Epithelial cell of esophagus (primary cell): ENCODE measurements at regions not wholly inside any gene's neighbourhood (a gene's known extent, or its start where the extent isn't known, plus 50 kb on each side); places are given as distances from the start of the nearest gene placed in this dataset.
A peak's percentile ranks its signal among the peaks of the same experiment; 100 is the strongest.

Experiments used
- DNase-seq: peaks from one replicate; pipeline ENCODE4 v3.0.0; 2010; ENCODE audit warnings: low read depth
- H3K4me3 ChIP-seq: 2 replicates; pipeline ENCODE4 v1.5.1; 2011; ENCODE audit warnings: mild to moderate bottlenecking, low read length, control low read depth
- TF ChIP-seq, protein P1 (sequence below): IDR thresholded peaks from 2 replicates; pipeline ENCODE4 v1.5.1; 2011; ENCODE audit warnings: low read depth, mild to moderate bottlenecking, low read length, control low read depth, inconsistent platforms; ENCODE audit not compliant: insufficient read depth; ENCODE audit errors: missing control alignments

DNA sequence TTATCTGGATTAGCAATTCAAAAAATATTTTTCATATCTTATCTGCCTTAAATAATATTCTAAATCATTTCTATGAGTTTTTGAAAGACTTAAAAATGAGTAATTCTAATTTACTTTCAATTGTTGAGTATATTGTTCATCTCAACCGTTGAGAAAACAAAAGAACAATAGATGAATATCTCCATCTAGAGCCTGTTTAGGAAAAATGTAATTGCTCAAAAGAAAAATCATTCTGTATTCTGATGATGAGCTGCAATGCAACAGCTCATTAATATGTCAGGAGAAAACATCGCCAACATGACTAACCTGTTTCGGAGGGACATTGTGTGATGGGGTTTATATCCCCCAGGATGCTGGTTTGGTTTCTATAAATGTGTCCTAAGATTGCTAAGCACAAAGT is 417.6 kb downstream of the SUCLG1 start:
- TF ChIP-seq, protein P1, sequence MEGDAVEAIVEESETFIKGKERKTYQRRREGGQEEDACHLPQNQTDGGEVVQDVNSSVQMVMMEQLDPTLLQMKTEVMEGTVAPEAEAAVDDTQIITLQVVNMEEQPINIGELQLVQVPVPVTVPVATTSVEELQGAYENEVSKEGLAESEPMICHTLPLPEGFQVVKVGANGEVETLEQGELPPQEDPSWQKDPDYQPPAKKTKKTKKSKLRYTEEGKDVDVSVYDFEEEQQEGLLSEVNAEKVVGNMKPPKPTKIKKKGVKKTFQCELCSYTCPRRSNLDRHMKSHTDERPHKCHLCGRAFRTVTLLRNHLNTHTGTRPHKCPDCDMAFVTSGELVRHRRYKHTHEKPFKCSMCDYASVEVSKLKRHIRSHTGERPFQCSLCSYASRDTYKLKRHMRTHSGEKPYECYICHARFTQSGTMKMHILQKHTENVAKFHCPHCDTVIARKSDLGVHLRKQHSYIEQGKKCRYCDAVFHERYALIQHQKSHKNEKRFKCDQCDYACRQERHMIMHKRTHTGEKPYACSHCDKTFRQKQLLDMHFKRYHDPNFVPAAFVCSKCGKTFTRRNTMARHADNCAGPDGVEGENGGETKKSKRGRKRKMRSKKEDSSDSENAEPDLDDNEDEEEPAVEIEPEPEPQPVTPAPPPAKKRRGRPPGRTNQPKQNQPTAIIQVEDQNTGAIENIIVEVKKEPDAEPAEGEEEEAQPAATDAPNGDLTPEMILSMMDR: no peak
- no peak for DNase-seq
- H3K4me3 ChIP-seq: no peak overlapping the region

DNA sequence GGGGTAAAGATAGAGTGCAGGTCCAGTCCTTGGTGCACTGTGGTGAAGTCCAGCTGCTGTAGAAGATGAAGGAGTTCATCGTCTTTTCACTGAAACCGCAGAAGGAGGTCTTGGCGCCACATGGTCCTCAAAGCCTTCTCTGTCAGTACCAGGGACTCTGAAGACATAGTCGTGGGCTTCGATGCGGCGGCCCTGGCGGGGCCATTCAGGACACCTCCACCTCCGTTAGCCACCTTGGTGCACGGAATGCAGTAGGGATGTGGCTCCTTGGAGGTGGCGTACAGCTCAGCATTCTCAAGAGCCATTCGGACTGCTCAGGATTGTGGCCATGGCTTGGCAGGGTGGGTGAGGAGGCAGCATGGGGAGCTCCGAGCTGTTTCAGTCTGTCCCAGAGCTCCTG is 418.8 kb downstream of the SUCLG1 start:
- TF ChIP-seq, protein P1: no peak
- no peak for DNase-seq
- H3K4me3 ChIP-seq: no peak overlapping the region

DNA sequence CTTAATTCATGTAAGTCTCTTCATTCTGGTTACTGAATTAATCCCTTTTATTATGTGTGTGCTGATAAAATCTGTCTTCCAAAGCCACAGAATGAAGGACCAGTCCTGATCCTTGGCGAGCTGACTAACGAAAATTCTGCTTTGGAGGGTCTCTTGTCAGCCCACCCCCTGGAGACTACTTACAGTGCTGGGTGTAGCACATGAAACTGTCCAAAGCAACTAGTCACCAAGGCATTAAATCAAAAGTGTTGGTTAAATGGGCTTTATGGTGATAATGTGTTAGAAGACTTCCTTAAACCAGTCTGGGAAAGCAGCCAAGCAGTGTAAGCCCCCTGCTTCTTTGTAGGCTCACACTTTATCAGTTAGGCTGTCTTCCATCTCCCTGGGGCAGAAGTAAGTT is 420.2 kb downstream of the SUCLG1 start:
- H3K4me3 ChIP-seq: no peak overlapping the region
- TF ChIP-seq, protein P1: no peak
- no peak for DNase-seq

DNA sequence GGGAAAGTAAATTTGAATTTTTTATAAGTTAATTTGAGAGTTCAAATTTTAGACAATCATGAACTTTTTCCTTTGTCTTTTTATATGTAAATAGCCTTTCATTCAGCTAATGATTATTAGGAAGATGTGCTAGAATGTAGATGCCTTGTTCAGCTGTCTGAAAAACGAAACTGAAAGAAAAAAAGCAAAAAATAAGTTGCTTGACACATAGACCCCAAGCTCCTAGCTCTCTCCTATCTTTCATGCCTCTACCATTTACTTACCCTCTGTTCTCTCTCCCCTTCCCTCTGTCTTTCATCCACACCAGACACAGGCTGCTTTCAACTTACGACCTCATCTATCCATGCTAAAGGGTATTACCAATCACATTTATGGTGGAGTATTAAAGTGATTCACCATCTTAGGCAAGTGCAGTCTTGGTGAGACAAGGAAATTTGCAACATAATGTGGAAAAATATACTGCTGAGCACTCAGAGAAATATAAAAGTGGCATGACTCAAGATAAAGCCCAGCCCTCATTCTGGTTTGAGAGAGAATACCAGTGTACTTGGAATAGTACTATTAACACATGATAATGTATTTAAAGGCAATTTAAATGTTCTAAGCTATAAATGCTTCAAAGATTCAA is 425.6 kb downstream of the SUCLG1 start:
- H3K4me3 ChIP-seq: no peak overlapping the region
- DNase-seq: peak; percentile 74
- TF ChIP-seq, protein P1: no peak

DNA sequence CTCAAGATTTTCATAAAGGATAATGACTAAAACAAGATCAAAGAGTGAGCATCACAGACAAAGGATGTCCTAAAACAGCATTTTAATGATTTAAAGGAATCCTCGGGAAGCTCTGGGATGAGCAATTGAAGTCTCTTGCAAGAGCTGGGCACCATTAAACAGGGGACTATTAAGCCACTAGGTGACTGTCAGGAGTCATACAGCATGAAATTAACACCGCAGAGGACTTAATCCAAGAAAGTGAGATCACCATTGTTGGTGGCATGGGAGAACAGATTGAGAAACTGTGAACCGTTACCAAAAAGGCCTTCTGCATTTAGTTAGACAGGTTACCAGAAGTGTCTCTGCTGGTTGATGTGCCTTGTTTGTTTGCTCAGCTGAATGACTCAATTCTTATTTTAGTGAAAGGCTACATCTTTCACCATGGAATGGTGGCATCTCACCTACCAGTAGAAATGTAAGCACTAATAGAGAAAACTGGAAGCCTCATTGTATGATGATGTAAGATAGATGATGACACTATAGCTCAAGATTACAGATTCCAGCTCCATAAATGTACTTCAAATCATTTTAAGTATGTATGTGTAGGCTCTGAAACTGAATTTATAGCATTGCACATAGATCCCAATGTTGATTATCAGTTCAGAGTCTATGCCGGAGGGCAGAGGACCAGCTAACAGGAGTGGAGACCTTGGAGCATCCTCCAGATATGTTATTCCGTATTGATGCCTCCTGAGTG is 427.6 kb downstream of the SUCLG1 start:
- TF ChIP-seq, protein P1: no peak
- no peak overlapping the region for H3K4me3 ChIP-seq
- DNase-seq: peak; percentile 3

DNA sequence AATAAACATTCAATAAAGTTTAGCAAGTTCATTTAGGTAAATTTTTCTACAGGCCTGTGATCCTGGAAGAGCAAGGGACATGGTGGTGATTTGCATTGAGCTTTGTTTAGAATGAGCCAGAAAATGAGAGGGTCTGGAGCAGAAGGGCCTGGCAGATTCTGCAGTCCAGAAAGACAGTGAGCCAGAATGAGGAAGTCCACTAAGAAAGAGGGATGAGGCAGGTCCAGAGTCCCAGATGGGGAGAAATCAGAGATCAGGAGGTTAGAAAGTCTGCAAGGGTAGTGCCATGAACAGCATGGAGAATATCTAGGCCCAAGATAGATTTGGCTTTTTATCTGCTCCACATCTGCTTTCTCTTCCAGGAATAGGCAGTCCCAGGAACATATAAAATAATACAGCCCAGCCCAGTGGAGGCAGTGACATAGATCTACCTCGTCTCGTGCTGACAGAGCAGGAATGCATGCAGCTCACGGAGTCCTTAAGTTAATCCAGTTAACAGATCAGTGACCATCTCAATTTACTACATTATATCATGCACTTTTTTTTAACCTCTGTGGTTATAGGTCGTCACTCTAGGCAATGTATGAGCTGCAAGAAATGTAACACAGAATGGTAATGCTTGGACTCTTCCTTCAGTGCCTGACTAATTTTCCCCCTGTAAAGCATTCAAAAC is 429.0 kb downstream of the SUCLG1 start:
- TF ChIP-seq, protein P1: no peak
- no peak for DNase-seq

DNA sequence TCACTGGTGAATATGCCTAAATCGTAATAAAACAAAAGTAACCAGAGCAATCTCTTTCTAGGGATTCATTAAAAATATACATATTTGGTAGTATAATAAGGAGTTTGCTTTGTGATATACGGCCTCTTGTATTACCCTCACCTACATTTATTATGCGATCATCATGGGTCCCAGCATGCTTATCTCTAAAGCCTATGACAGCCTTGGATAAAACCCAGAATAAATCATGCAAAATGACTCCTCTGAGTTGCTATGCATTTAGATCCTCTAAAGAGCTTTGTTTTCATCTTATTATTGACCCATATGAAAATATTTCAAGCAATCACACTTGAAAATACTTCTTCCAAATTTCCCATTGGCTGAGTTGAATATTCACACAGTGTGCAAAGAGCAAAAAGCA is 432.3 kb downstream of the SUCLG1 start:
- DNase-seq: no peak
- no peak overlapping the region for H3K4me3 ChIP-seq
- TF ChIP-seq, protein P1: no peak

More for the DNA sequence above, 429.0 kb downstream of the SUCLG1 start:
- H3K4me3 ChIP-seq: no peak overlapping the region
